GM12891 (cell line): ENCODE measurements at regions not wholly inside any gene's neighbourhood (a gene's known extent, or its start where the extent isn't known, plus 50 kb on each side); places are given as distances from the start of the nearest gene placed in this dataset.

Experiments used
- DNase-seq: peaks from one replicate; pipeline ENCODE4 v3.0.0; 2011; ENCODE audit warnings: low spot score; ENCODE audit not compliant: insufficient read length
- FAIRE-seq: peaks from 2 replicates; lab custom pipeline; 2011; peaks lifted over from hg19 to GRCh38; lab: Jason Lieb, UNC
- PAX5 ChIP-seq: IDR thresholded peaks from 2 replicates; pipeline ENCODE4 v1.6.1; 2011; ENCODE audit warnings: low read length, moderate library complexity, mild to moderate bottlenecking; ENCODE audit not compliant: insufficient read depth, severe bottlenecking
- POLR2A ChIP-seq: IDR thresholded peaks from 2 replicates; pipeline ENCODE4 v1.6.1; 2011; ENCODE audit warnings: low read depth, low read length, control low read depth
- POLR2AphosphoS5 ChIP-seq: IDR thresholded peaks from 2 replicates; pipeline ENCODE4 v1.6.1; 2011; ENCODE audit warnings: low read depth, low read length, control low read depth
- POU2F2 ChIP-seq: IDR thresholded peaks from 2 replicates; pipeline ENCODE4 v1.6.1; 2011; ENCODE audit warnings: low read depth, mild to moderate bottlenecking, control low read depth, low read length, moderate library complexity
- SPI1 ChIP-seq: IDR thresholded peaks from 2 replicates; pipeline ENCODE4 v1.6.1; 2011; ENCODE audit warnings: low read depth, low read length, control low read depth
- TAF1 ChIP-seq: IDR thresholded peaks from 2 replicates; pipeline ENCODE4 v1.6.1; 2011; ENCODE audit warnings: low read depth, low read length, control low read depth

- TF ChIP-seq SPI1 (no peak), POU2F2 (no peak), TAF1 (no peak), PAX5 (no peak), POLR2AphosphoS5 (no peak), POLR2A (no peak)
- FAIRE-seq (no peak), DNase-seq (no peak)
These were observed 697.0 kb downstream of the IGSF11 start for GRCh38 chr3:118337649-118338048.

- no peak for TF ChIP-seq TAF1
- DNase-seq (no peak), FAIRE-seq (no peak)
These were observed 687.1 kb downstream of the IGSF11 start for GRCh38 chr3:118347396-118348168.

- no peak for FAIRE-seq
- DNase-seq, result no peak
- TF ChIP-seq SPI1 (no peak), POU2F2 (no peak), TAF1 (no peak), POLR2A (no peak), POLR2AphosphoS5 (no peak), PAX5 (no peak)
These were observed 686.5 kb downstream of the IGSF11 start for GRCh38 chr3:118348169-118348557.

GRCh38 chr3:118354556-118354955 lies 680.1 kb downstream of the IGSF11 start:
- DNase-seq (no peak), FAIRE-seq (no peak)
- no peak for TF ChIP-seq POLR2A
- no peak for TF ChIP-seq TAF1
- no peak for TF ChIP-seq POLR2AphosphoS5
- TF ChIP-seq SPI1, result no peak
- no peak for TF ChIP-seq POU2F2
- no peak for TF ChIP-seq PAX5

- FAIRE-seq, result no peak
These were observed 664.7 kb downstream of the IGSF11 start for GRCh38 chr3:118369892-118370491.

GRCh38 chr3:118380576-118380975 lies 654.1 kb downstream of the IGSF11 start:
- no peak for DNase-seq
- FAIRE-seq, result no peak
- TF ChIP-seq POLR2A (no peak), SPI1 (no peak), TAF1 (no peak), POLR2AphosphoS5 (no peak), POU2F2 (no peak), PAX5 (no peak)

More at GRCh38 chr3:118369892-118370491, 664.7 kb downstream of the IGSF11 start:
- TF ChIP-seq PAX5 (no peak), POLR2A (no peak), SPI1 (no peak), POU2F2 (no peak), POLR2AphosphoS5 (no peak), TAF1 (no peak)
- DNase-seq, result no peak

- no peak for FAIRE-seq
These were observed 638.2 kb downstream of the IGSF11 start for GRCh38 chr3:118396491-118396890.

GRCh38 chr3:118400086-118400485 lies 634.6 kb downstream of the IGSF11 start:
- TF ChIP-seq POLR2AphosphoS5, result no peak
- TF ChIP-seq POU2F2, result no peak
- no peak for TF ChIP-seq PAX5
- TF ChIP-seq TAF1, result no peak
- TF ChIP-seq POLR2A, result no peak
- no peak for TF ChIP-seq SPI1
- DNase-seq, result no peak
- no peak for FAIRE-seq

More at GRCh38 chr3:118396491-118396890, 638.2 kb downstream of the IGSF11 start:
- TF ChIP-seq SPI1 (no peak), TAF1 (no peak), PAX5 (no peak), POLR2A (no peak), POLR2AphosphoS5 (no peak), POU2F2 (no peak)
- DNase-seq, result no peak

- DNase-seq, result no peak
- FAIRE-seq, result peak; percentile 55
- TF ChIP-seq PAX5 (no peak), SPI1 (no peak), POU2F2 (no peak), POLR2AphosphoS5 (no peak), TAF1 (no peak), POLR2A (no peak)
These were observed 633.8 kb downstream of the IGSF11 start for GRCh38 chr3:118400886-118401285.
